NCI-H2196 (cell line): ENCODE measurements at regions not wholly inside any gene's neighbourhood (a gene's known extent, or its start where the extent isn't known, plus 50 kb on each side); places are given as distances from the start of the nearest gene placed in this dataset.

Experiments
- DNase-seq: peaks from one replicate; lab custom pipeline; 2025; ENCODE audit not compliant: unreplicated experiment; lab: John Stamatoyannopoulos, UW

GRCh38 chr12:111089616-111090015 is 169.2 kb upstream of the MYL2 start:
- no peak for DNase-seq

GRCh38 chr12:111088409-111088808 is 168.0 kb upstream of the MYL2 start:
- DNase-seq = no peak

- no peak for DNase-seq
Measured at GRCh38 chr12:111086947-111087700, 166.7 kb upstream of the MYL2 start.

GRCh38 chr12:111085096-111085495 is 164.7 kb upstream of the MYL2 start:
- DNase-seq = no peak

- no peak for DNase-seq
Measured at GRCh38 chr12:111084605-111085004, 164.2 kb upstream of the MYL2 start.

GRCh38 chr12:111084158-111084557 is 163.8 kb upstream of the MYL2 start:
- no peak for DNase-seq

- DNase-seq = no peak
Measured at GRCh38 chr12:111081600-111081999, 161.2 kb upstream of the MYL2 start.

GRCh38 chr12:111078731-111079130 is 158.4 kb upstream of the MYL2 start:
- DNase-seq = no peak

GRCh38 chr12:111076611-111077451 is 156.5 kb upstream of the MYL2 start:
- no peak for DNase-seq

GRCh38 chr12:111076199-111076598 is 155.8 kb upstream of the MYL2 start:
- no peak for DNase-seq

GRCh38 chr12:111074965-111075364 is 154.6 kb upstream of the MYL2 start:
- no peak for DNase-seq

GRCh38 chr12:111074559-111074958 is 154.2 kb upstream of the MYL2 start:
- no peak for DNase-seq

GRCh38 chr12:111073370-111073769 is 153.0 kb upstream of the MYL2 start:
- DNase-seq = no peak

GRCh38 chr12:111072299-111072698 is 151.9 kb upstream of the MYL2 start:
- no peak for DNase-seq

- DNase-seq = no peak
Measured at GRCh38 chr12:111069886-111070285, 149.5 kb upstream of the MYL2 start.

- no peak for DNase-seq
Measured at GRCh38 chr12:111068290-111068689, 147.9 kb upstream of the MYL2 start.

GRCh38 chr12:111067498-111067897 is 147.1 kb upstream of the MYL2 start:
- DNase-seq = no peak

GRCh38 chr12:111066744-111067437 is 146.5 kb upstream of the MYL2 start:
- DNase-seq = no peak

GRCh38 chr12:111064982-111065381 is 144.6 kb upstream of the MYL2 start:
- DNase-seq = no peak

- no peak for DNase-seq
Measured at GRCh38 chr12:111064154-111064553, 143.8 kb upstream of the MYL2 start.

GRCh38 chr12:111063295-111064026 is 143.1 kb upstream of the MYL2 start:
- DNase-seq = no peak
